ENCODE measurements at regions not wholly inside any gene's neighbourhood (a gene's known extent, or its start where the extent isn't known, plus 50 kb on each side); places are given as distances from the start of the nearest gene placed in this dataset.

DNA sequence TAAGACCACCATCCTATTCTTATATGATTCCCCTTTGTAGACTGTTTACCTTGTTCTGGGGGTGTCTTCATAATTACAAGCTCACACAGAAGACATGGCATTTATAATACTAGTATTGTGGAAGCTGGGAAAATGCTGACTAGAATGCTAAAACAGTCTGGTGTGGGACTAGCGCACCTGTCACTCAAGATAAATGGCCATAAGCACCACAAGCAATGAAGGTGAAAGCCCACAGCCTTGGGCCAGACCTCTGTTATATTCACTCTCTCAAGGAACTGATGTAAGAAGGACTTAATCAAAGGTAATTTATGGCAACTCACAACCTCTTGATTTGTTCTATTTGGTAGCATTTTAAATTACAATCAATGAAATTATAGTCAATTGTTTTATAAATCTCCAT lies 721.5 kb downstream of the SEMA5A start:
- no peaks in the 10 kb centered on the region for H3K4me1 Mint-ChIP-seq (ENCODE audit: low read depth, unreplicated experiment)
- TF ChIP-seq, protein P1, sequence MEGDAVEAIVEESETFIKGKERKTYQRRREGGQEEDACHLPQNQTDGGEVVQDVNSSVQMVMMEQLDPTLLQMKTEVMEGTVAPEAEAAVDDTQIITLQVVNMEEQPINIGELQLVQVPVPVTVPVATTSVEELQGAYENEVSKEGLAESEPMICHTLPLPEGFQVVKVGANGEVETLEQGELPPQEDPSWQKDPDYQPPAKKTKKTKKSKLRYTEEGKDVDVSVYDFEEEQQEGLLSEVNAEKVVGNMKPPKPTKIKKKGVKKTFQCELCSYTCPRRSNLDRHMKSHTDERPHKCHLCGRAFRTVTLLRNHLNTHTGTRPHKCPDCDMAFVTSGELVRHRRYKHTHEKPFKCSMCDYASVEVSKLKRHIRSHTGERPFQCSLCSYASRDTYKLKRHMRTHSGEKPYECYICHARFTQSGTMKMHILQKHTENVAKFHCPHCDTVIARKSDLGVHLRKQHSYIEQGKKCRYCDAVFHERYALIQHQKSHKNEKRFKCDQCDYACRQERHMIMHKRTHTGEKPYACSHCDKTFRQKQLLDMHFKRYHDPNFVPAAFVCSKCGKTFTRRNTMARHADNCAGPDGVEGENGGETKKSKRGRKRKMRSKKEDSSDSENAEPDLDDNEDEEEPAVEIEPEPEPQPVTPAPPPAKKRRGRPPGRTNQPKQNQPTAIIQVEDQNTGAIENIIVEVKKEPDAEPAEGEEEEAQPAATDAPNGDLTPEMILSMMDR (IDR thresholded peaks at IDR 0.05; ENCODE audit: partially characterized antibody, unreplicated experiment), result no peak
- no peaks in the 10 kb centered on the region for H3K36me3 Mint-ChIP-seq (ENCODE audit: unreplicated experiment)
- H3K27ac Mint-ChIP-seq (ENCODE audit: unreplicated experiment), result no peak overlapping the region
- peaks cover 3% of the 10 kb centered on the region for H3K27me3 Mint-ChIP-seq (ENCODE audit: unreplicated experiment)
- H3K9me3 Mint-ChIP-seq (ENCODE audit: unreplicated experiment), result peaks cover 2% of the 10 kb centered on the region
- no peak for DNase-seq
- no peak overlapping the region for H3K4me3 Mint-ChIP-seq (ENCODE audit: unreplicated experiment)

DNA sequence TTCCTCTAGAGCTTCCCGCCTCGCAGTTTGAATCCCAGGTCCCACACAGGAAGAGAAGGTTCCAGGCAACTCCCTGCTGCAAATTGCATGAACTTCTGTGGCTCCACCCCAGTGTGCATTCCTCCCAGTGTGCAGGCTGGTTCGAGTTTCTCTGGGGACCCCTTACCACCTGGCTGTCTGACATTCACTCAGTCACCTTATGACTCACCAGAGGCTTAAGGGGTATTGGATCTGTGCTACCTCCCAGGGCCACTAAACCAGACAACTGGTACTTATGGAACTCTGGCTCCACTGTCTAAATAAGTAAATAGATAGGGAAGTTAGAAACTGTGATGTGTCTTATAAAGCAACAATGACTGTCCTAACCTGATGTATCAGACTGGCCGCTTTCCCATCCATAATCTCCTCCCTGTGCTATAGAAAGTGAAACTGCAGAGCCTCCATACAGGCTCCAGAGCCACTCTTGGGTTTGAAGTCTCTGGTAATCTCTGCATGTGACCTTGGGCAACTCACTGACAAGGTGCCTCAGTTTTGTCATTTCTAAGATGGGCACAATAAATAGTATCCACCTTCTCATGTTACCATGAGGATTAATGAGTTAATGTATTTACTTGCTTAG lies 720.6 kb downstream of the SEMA5A start:
- Mint-ChIP-seq H3K27me3 (ENCODE audit: unreplicated experiment) (peaks cover 3% of the 10 kb centered on the region), H3K36me3 (ENCODE audit: unreplicated experiment) (no peaks in the 10 kb centered on the region), H3K27ac (ENCODE audit: unreplicated experiment) (no peak overlapping the region), H3K4me1 (ENCODE audit: low read depth, unreplicated experiment) (no peaks in the 10 kb centered on the region), H3K9me3 (ENCODE audit: unreplicated experiment) (peaks cover 2% of the 10 kb centered on the region), H3K4me3 (ENCODE audit: unreplicated experiment) (no peak overlapping the region)
- TF ChIP-seq, protein P1 (IDR thresholded peaks at IDR 0.05; ENCODE audit: partially characterized antibody, unreplicated experiment), result no peak
- no peak for DNase-seq

GRCh38 chr5:8826508-8826907 lies 719.4 kb downstream of the SEMA5A start:
- no peak overlapping the region for H3K27ac Mint-ChIP-seq (ENCODE audit: unreplicated experiment)
- TF ChIP-seq, protein P1 (IDR thresholded peaks at IDR 0.05; ENCODE audit: partially characterized antibody, unreplicated experiment), result no peak
- peaks cover 3% of the 10 kb centered on the region for H3K27me3 Mint-ChIP-seq (ENCODE audit: unreplicated experiment)
- H3K36me3 Mint-ChIP-seq (ENCODE audit: unreplicated experiment), result no peaks in the 10 kb centered on the region
- H3K4me3 Mint-ChIP-seq (ENCODE audit: unreplicated experiment), result no peak overlapping the region
- H3K9me3 Mint-ChIP-seq (ENCODE audit: unreplicated experiment), result peaks cover 2% of the 10 kb centered on the region
- H3K4me1 Mint-ChIP-seq (ENCODE audit: low read depth, unreplicated experiment), result no peaks in the 10 kb centered on the region
- no peak for DNase-seq

- Mint-ChIP-seq H3K36me3 (ENCODE audit: unreplicated experiment) (no peaks in the 10 kb centered on the region), H3K4me1 (ENCODE audit: low read depth, unreplicated experiment) (no peaks in the 10 kb centered on the region), H3K27ac (ENCODE audit: unreplicated experiment) (no peak overlapping the region), H3K27me3 (ENCODE audit: unreplicated experiment) (peaks cover 3% of the 10 kb centered on the region), H3K4me3 (ENCODE audit: unreplicated experiment) (no peak overlapping the region), H3K9me3 (ENCODE audit: unreplicated experiment) (no peaks in the 10 kb centered on the region)
- DNase-seq, result no peak
- TF ChIP-seq, protein P1 (IDR thresholded peaks at IDR 0.05; ENCODE audit: partially characterized antibody, unreplicated experiment), result no peak
These were observed 718.2 kb downstream of the SEMA5A start for GRCh38 chr5:8827696-8828095.

- H3K4me1 Mint-ChIP-seq (ENCODE audit: low read depth, unreplicated experiment), result no peaks in the 10 kb centered on the region
- TF ChIP-seq, protein P1 (IDR thresholded peaks at IDR 0.05; ENCODE audit: partially characterized antibody, unreplicated experiment), result no peak
These were observed 717.1 kb downstream of the SEMA5A start for GRCh38 chr5:8828596-8829322.

More at GRCh38 chr5:8828596-8829322, 717.1 kb downstream of the SEMA5A start:
- Mint-ChIP-seq H3K27ac (ENCODE audit: unreplicated experiment) (no peak overlapping the region), H3K36me3 (ENCODE audit: unreplicated experiment) (no peaks in the 10 kb centered on the region), H3K27me3 (ENCODE audit: unreplicated experiment) (peaks cover 3% of the 10 kb centered on the region), H3K9me3 (ENCODE audit: unreplicated experiment) (no peaks in the 10 kb centered on the region), H3K4me3 (ENCODE audit: unreplicated experiment) (no peak overlapping the region)
- DNase-seq, result no peak
